ENCODE measurements at regions not wholly inside any gene's neighbourhood (a gene's known extent, or its start where the extent isn't known, plus 50 kb on each side); places are given as distances from the start of the nearest gene placed in this dataset.
"Not testable (repeated sequence)": the region's sequence is repeated elsewhere in the genome, so short reads cannot be mapped to it uniquely, and the experiment has no call there.

- no peak for DNase-seq
These were observed 407.5 kb upstream of the KLHL4 start for GRCh38 chrX:87110142-87110541.

- DNase-seq, result no peak
These were observed 376.7 kb upstream of the KLHL4 start for GRCh38 chrX:87140800-87141483.

GRCh38 chrX:87160435-87161010, 357.1 kb upstream of the KLHL4 start:
- DNase-seq, result no peak

GRCh38 chrX:87167841-87168240, 349.8 kb upstream of the KLHL4 start:
- DNase-seq, result no peak

- DNase-seq, result not testable (repeated sequence)
These were observed 339.6 kb upstream of the KLHL4 start for GRCh38 chrX:87178009-87178408.

Data from activated CD4-positive, alpha-beta T cell treated with anti-CD3 and anti-CD28 coated beads, Interleukin-2, amount 50 U/mL, for 16 hours (primary cell).